ENCODE measurements at regions not wholly inside any gene's neighbourhood (a gene's known extent, or its start where the extent isn't known, plus 50 kb on each side); places are given as distances from the start of the nearest gene placed in this dataset.

- Histone ChIP-seq H3K36me3 (ENCODE audit: control insufficient read depth in 2 of 2, insufficient read depth in 2 of 2, low read length in 2 of 2) (no peaks in the 10 kb centered on the region), H3K27ac (ENCODE audit: low read length) (no peak overlapping the region), H3K4me3 (ENCODE audit: low read length in 2 of 2) (no peak overlapping the region), H3K9me3 (ENCODE audit: control insufficient read depth in 2 of 2, low read length in 2 of 2) (no peaks in the 10 kb centered on the region), H3K27me3 (ENCODE audit: control insufficient read depth in 1 of 2, insufficient read depth in 2 of 2, low read length in 2 of 2) (peaks cover 0 to 8% of the 10 kb centered on the region in 2 donors), H3K4me1 (ENCODE audit: control insufficient read depth, insufficient read depth, low read length) (peaks cover 2% of the 10 kb centered on the region), H3K9ac (ENCODE audit: low read length in 2 of 2) (no peak overlapping the region)
Observed at GRCh38 chr22:49192180-49192856, 635.4 kb downstream of the BRD1 start.

GRCh38 chr22:49191506-49191980 is 636.1 kb downstream of the BRD1 start:
- Histone ChIP-seq H3K36me3 (ENCODE audit: control insufficient read depth in 2 of 2, insufficient read depth in 2 of 2, low read length in 2 of 2) (no peaks in the 10 kb centered on the region), H3K4me1 (ENCODE audit: control insufficient read depth, insufficient read depth, low read length) (no peaks in the 10 kb centered on the region), H3K9ac (ENCODE audit: low read length in 2 of 2) (no peak overlapping the region), H3K4me3 (ENCODE audit: low read length in 2 of 2) (no peak overlapping the region), H3K27me3 (ENCODE audit: control insufficient read depth in 1 of 2, insufficient read depth in 2 of 2, low read length in 2 of 2) (peaks cover 0 to 8% of the 10 kb centered on the region in 2 donors), H3K27ac (ENCODE audit: low read length) (no peak overlapping the region), H3K9me3 (ENCODE audit: control insufficient read depth in 2 of 2, low read length in 2 of 2) (no peaks in the 10 kb centered on the region)

- H3K9ac ChIP-seq (ENCODE audit: low read length in 2 of 2) = no peak overlapping the region
- peaks cover 0 to 14% of the 10 kb centered on the region in 2 donors for H3K27me3 ChIP-seq (ENCODE audit: control insufficient read depth in 1 of 2, insufficient read depth in 2 of 2, low read length in 2 of 2)
- H3K36me3 ChIP-seq (ENCODE audit: control insufficient read depth in 2 of 2, insufficient read depth in 2 of 2, low read length in 2 of 2) = no peaks in the 10 kb centered on the region
- no peak overlapping the region for H3K4me3 ChIP-seq (ENCODE audit: low read length in 2 of 2)
- H3K4me1 ChIP-seq (ENCODE audit: control insufficient read depth, insufficient read depth, low read length) = no peaks in the 10 kb centered on the region
- H3K9me3 ChIP-seq (ENCODE audit: control insufficient read depth in 2 of 2, low read length in 2 of 2) = no peaks in the 10 kb centered on the region
- no peak overlapping the region for H3K27ac ChIP-seq (ENCODE audit: low read length)
Observed at GRCh38 chr22:49190816-49191505, 636.7 kb downstream of the BRD1 start.

GRCh38 chr22:49189871-49190270 is 637.8 kb downstream of the BRD1 start:
- Histone ChIP-seq H3K4me1 (ENCODE audit: control insufficient read depth, insufficient read depth, low read length) (no peaks in the 10 kb centered on the region), H3K36me3 (ENCODE audit: control insufficient read depth in 2 of 2, insufficient read depth in 2 of 2, low read length in 2 of 2) (no peaks in the 10 kb centered on the region), H3K4me3 (ENCODE audit: low read length in 2 of 2) (no peak overlapping the region), H3K9me3 (ENCODE audit: control insufficient read depth in 2 of 2, low read length in 2 of 2) (no peaks in the 10 kb centered on the region), H3K27me3 (ENCODE audit: control insufficient read depth in 1 of 2, insufficient read depth in 2 of 2, low read length in 2 of 2) (peaks cover 0 to 16% of the 10 kb centered on the region in 2 donors), H3K9ac (ENCODE audit: low read length in 2 of 2) (no peak overlapping the region), H3K27ac (ENCODE audit: low read length) (no peak overlapping the region)

GRCh38 chr22:49188591-49188990 is 639.1 kb downstream of the BRD1 start:
- H3K27me3 ChIP-seq (ENCODE audit: control insufficient read depth in 1 of 2, insufficient read depth in 2 of 2, low read length in 2 of 2) = peaks cover 4 to 14% of the 10 kb centered on the region in 2 donors
- H3K4me3 ChIP-seq (ENCODE audit: low read length in 2 of 2) = no peak overlapping the region
- no peaks in the 10 kb centered on the region for H3K9me3 ChIP-seq (ENCODE audit: control insufficient read depth in 2 of 2, low read length in 2 of 2)
- no peaks in the 10 kb centered on the region for H3K4me1 ChIP-seq (ENCODE audit: control insufficient read depth, insufficient read depth, low read length)
- H3K27ac ChIP-seq (ENCODE audit: low read length) = no peak overlapping the region
- no peak overlapping the region for H3K9ac ChIP-seq (ENCODE audit: low read length in 2 of 2)
- no peaks in the 10 kb centered on the region for H3K36me3 ChIP-seq (ENCODE audit: control insufficient read depth in 2 of 2, insufficient read depth in 2 of 2, low read length in 2 of 2)

GRCh38 chr22:49188091-49188490 is 639.6 kb downstream of the BRD1 start:
- Histone ChIP-seq H3K4me1 (ENCODE audit: control insufficient read depth, insufficient read depth, low read length) (no peaks in the 10 kb centered on the region), H3K4me3 (ENCODE audit: low read length in 2 of 2) (no peak overlapping the region), H3K9me3 (ENCODE audit: control insufficient read depth in 2 of 2, low read length in 2 of 2) (no peaks in the 10 kb centered on the region), H3K27ac (ENCODE audit: low read length) (no peak overlapping the region), H3K36me3 (ENCODE audit: control insufficient read depth in 2 of 2, insufficient read depth in 2 of 2, low read length in 2 of 2) (no peaks in the 10 kb centered on the region), H3K27me3 (ENCODE audit: control insufficient read depth in 1 of 2, insufficient read depth in 2 of 2, low read length in 2 of 2) (peaks cover 4 to 14% of the 10 kb centered on the region in 2 donors), H3K9ac (ENCODE audit: low read length in 2 of 2) (no peak overlapping the region)

GRCh38 chr22:49186762-49187161 is 640.9 kb downstream of the BRD1 start:
- H3K4me1 ChIP-seq (ENCODE audit: control insufficient read depth, insufficient read depth, low read length) = no peaks in the 10 kb centered on the region
- H3K36me3 ChIP-seq (ENCODE audit: control insufficient read depth in 2 of 2, insufficient read depth in 2 of 2, low read length in 2 of 2) = no peaks in the 10 kb centered on the region
- H3K27me3 ChIP-seq (ENCODE audit: control insufficient read depth in 1 of 2, insufficient read depth in 2 of 2, low read length in 2 of 2) = peaks cover 4 to 15% of the 10 kb centered on the region in 2 donors
- H3K27ac ChIP-seq (ENCODE audit: low read length) = no peak overlapping the region
- no peak overlapping the region for H3K9ac ChIP-seq (ENCODE audit: low read length in 2 of 2)
- H3K9me3 ChIP-seq (ENCODE audit: control insufficient read depth in 2 of 2, low read length in 2 of 2) = no peaks in the 10 kb centered on the region
- no peak overlapping the region for H3K4me3 ChIP-seq (ENCODE audit: low read length in 2 of 2)

- H3K9me3 ChIP-seq (ENCODE audit: control insufficient read depth in 2 of 2, low read length in 2 of 2) = no peaks in the 10 kb centered on the region
- H3K27me3 ChIP-seq (ENCODE audit: control insufficient read depth in 1 of 2, insufficient read depth in 2 of 2, low read length in 2 of 2) = peaks cover 4 to 13% of the 10 kb centered on the region in 2 donors
- no peak overlapping the region for H3K9ac ChIP-seq (ENCODE audit: low read length in 2 of 2)
- H3K4me1 ChIP-seq (ENCODE audit: control insufficient read depth, insufficient read depth, low read length) = no peaks in the 10 kb centered on the region
- no peak overlapping the region for H3K27ac ChIP-seq (ENCODE audit: low read length)
- no peak overlapping the region for H3K4me3 ChIP-seq (ENCODE audit: low read length in 2 of 2)
- H3K36me3 ChIP-seq (ENCODE audit: control insufficient read depth in 2 of 2, insufficient read depth in 2 of 2, low read length in 2 of 2) = no peaks in the 10 kb centered on the region
Observed at GRCh38 chr22:49186293-49186692, 641.4 kb downstream of the BRD1 start.

- Histone ChIP-seq H3K4me1 (ENCODE audit: control insufficient read depth, insufficient read depth, low read length) (no peaks in the 10 kb centered on the region), H3K27me3 (ENCODE audit: control insufficient read depth in 1 of 2, insufficient read depth in 2 of 2, low read length in 2 of 2) (peaks cover 4 to 11% of the 10 kb centered on the region in 2 donors), H3K4me3 (ENCODE audit: low read length in 2 of 2) (no peak overlapping the region), H3K27ac (ENCODE audit: low read length) (no peak overlapping the region), H3K36me3 (ENCODE audit: control insufficient read depth in 2 of 2, insufficient read depth in 2 of 2, low read length in 2 of 2) (no peaks in the 10 kb centered on the region), H3K9ac (ENCODE audit: low read length in 2 of 2) (no peak overlapping the region), H3K9me3 (ENCODE audit: control insufficient read depth in 2 of 2, low read length in 2 of 2) (no peaks in the 10 kb centered on the region)
Observed at GRCh38 chr22:49185312-49185969, 642.2 kb downstream of the BRD1 start.

GRCh38 chr22:49184736-49185135 is 642.9 kb downstream of the BRD1 start:
- no peaks in the 10 kb centered on the region for H3K4me1 ChIP-seq (ENCODE audit: control insufficient read depth, insufficient read depth, low read length)
- H3K27me3 ChIP-seq (ENCODE audit: control insufficient read depth in 1 of 2, insufficient read depth in 2 of 2, low read length in 2 of 2) = peaks cover 4 to 11% of the 10 kb centered on the region in 2 donors
- no peaks in the 10 kb centered on the region for H3K9me3 ChIP-seq (ENCODE audit: control insufficient read depth in 2 of 2, low read length in 2 of 2)
- no peak overlapping the region for H3K27ac ChIP-seq (ENCODE audit: low read length)
- H3K4me3 ChIP-seq (ENCODE audit: low read length in 2 of 2) = no peak overlapping the region
- H3K36me3 ChIP-seq (ENCODE audit: control insufficient read depth in 2 of 2, insufficient read depth in 2 of 2, low read length in 2 of 2) = no peaks in the 10 kb centered on the region
- no peak overlapping the region for H3K9ac ChIP-seq (ENCODE audit: low read length in 2 of 2)

Measured in stomach smooth muscle (tissue), 2 donors.